ENCODE measurements at regions not wholly inside any gene's neighbourhood (a gene's known extent, or its start where the extent isn't known, plus 50 kb on each side); places are given as distances from the start of the nearest gene placed in this dataset.

DNA sequence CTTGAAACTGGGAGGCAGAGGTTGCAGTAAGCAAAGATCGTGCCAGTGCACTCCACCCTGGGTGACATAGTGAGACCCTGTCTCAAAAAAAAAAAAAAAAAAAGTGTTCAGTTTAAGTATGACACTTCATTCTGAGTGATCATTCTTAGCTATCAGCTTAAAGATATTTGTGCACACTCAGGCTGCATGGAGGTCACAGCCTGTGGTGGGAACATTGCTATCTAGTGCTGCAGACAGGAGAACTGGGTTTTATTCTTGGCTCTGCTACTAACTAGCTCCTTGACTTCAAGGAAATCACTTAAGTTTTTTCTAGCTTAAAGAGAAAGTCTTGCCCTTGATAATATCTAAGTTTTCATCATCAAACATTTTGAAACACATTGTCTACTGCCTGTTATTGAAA lies 391.3 kb upstream of the CDH7 start:
- H3K27ac ChIP-seq (ENCODE audit: low read length): no peak overlapping the region
- DNase-seq (no peak), ATAC-seq (peak in 1 of 2 donors; percentile 63)
- WGBS: 80% methylated on average over 1 of the region's 1 CpG
- H3K27me3 ChIP-seq (ENCODE audit: control insufficient read depth, insufficient read depth): no peaks in the 10 kb centered on the region
- H3K4me1 ChIP-seq (ENCODE audit: control insufficient read depth, insufficient read depth, low read length): no peaks in the 10 kb centered on the region
- no peak overlapping the region for H3K4me3 ChIP-seq (ENCODE audit: low read length)
- intact Hi-C loops (cut with DNase I): no loop called here
- no peaks in the 10 kb centered on the region for H3K9me3 ChIP-seq (ENCODE audit: control insufficient read depth, low read length)

DNA sequence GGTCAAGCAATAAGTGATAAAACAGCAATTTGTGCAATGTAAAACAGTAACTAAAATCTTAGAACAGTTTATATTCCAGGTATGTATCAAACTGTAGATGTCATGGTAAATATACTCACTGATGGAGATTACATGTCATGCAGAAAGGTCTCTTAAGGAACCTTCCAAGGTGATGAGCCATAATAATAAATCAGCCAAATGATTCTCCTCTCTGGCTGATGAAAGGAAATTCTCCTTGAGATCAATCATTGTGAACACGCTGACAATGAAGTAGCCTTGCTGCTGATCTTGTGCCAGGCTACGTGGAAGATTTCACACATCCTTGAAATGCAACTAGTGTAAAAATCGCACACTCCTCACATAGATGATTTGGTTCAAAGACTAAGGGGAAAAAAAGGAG lies 392.5 kb upstream of the CDH7 start:
- no peaks in the 10 kb centered on the region for H3K27me3 ChIP-seq (ENCODE audit: control insufficient read depth, insufficient read depth)
- intact Hi-C loops (cut with DNase I): no loop called here

DNA sequence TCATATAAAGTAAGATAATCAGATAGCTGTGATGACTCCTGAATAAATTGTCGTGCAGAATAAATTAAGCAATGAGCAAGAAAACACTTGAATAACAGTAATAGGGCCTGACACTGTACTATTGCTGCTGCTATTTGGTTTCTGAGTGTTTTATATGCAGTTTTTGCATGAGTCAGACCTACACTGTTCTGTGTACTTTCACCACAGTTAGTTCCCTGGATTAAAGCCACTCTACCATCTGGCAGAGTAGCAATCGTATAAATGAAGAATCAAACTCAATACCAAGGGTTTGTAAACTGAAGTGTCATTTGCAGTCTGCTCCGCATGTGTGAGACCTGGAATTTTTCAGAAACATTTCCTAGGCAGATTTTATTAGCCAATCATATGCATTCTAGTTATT lies 398.6 kb upstream of the CDH7 start:
- ATAC-seq: peak in 1 of 2 donors; percentile 43
- 69% methylated on average over 3 of the region's 3 CpGs for WGBS
- intact Hi-C loops (cut with DNase I): no loop called here

More for the DNA sequence above, 392.5 kb upstream of the CDH7 start:
- no peak for DNase-seq
- 71% methylated on average over 3 of the region's 3 CpGs for WGBS
- Histone ChIP-seq H3K4me1 (ENCODE audit: control insufficient read depth, insufficient read depth, low read length) (no peaks in the 10 kb centered on the region), H3K4me3 (ENCODE audit: low read length) (no peak overlapping the region), H3K27ac (ENCODE audit: low read length) (no peak overlapping the region), H3K9me3 (ENCODE audit: control insufficient read depth, low read length) (no peaks in the 10 kb centered on the region)
- ATAC-seq: no peak

DNA sequence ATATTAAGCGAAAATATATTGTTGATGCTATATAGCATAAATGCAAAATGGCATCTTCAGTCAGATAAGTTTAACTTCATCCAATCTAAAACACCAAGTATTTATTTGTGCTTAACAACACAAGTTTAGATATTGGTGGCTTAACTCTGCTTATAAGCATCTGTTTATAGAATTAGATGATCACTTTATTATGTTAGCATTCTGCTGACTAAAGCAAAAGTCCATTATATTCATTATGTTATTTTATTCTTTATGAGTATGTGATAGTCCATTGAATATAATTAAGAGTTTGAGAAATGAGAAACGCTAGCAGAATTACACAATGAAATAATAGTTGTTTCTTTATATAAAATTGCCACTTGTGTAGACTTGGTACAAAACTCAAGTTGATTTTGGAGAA lies 401.2 kb upstream of the CDH7 start:
- no peaks in the 10 kb centered on the region for H3K27me3 ChIP-seq (ENCODE audit: control insufficient read depth, insufficient read depth)
- 86% methylated on average over 2 of the region's 2 CpGs for WGBS
- no peaks in the 10 kb centered on the region for H3K4me1 ChIP-seq (ENCODE audit: control insufficient read depth, insufficient read depth, low read length)
- intact Hi-C loops (cut with DNase I): no loop called here
- H3K27ac ChIP-seq (ENCODE audit: low read length): no peak overlapping the region
- DNase-seq (no peak), ATAC-seq (no peak)
- no peaks in the 10 kb centered on the region for H3K9me3 ChIP-seq (ENCODE audit: control insufficient read depth, low read length)
- no peak overlapping the region for H3K4me3 ChIP-seq (ENCODE audit: low read length)

More for the DNA sequence above, 398.6 kb upstream of the CDH7 start:
- Histone ChIP-seq H3K4me1 (ENCODE audit: control insufficient read depth, insufficient read depth, low read length) (no peaks in the 10 kb centered on the region), H3K27ac (ENCODE audit: low read length) (no peak overlapping the region), H3K4me3 (ENCODE audit: low read length) (no peak overlapping the region), H3K27me3 (ENCODE audit: control insufficient read depth, insufficient read depth) (no peaks in the 10 kb centered on the region), H3K9me3 (ENCODE audit: control insufficient read depth, low read length) (no peaks in the 10 kb centered on the region)
- DNase-seq: no peak

DNA sequence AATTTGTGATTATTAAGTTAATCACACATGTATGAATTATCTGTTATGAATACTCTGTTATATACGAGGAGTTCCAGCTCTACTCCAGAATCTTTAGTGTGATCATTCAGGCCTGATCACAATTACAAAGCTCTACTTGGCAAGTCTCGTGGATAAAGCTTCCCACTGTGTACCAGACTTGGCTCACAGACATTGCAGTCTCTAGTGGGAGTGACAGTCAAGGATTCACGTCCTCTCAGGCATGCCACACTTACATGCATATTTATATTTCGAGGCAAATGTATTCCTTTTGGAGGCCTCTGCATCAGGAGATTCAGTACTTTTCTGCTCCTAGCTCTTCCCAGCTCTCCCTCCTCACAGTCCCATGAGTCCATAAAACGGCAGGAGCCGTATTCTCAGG lies 403.4 kb upstream of the CDH7 start:
- WGBS: 60% methylated on average over 6 of the region's 6 CpGs
- intact Hi-C loops (cut with DNase I): no loop called here
- ATAC-seq (no peak), DNase-seq (no peak)
- no peaks in the 10 kb centered on the region for H3K4me1 ChIP-seq (ENCODE audit: control insufficient read depth, insufficient read depth, low read length)
- H3K27ac ChIP-seq (ENCODE audit: low read length): no peak overlapping the region
- H3K9me3 ChIP-seq (ENCODE audit: control insufficient read depth, low read length): no peaks in the 10 kb centered on the region
- H3K27me3 ChIP-seq (ENCODE audit: control insufficient read depth, insufficient read depth): no peaks in the 10 kb centered on the region
- H3K4me3 ChIP-seq (ENCODE audit: low read length): no peak overlapping the region

DNA sequence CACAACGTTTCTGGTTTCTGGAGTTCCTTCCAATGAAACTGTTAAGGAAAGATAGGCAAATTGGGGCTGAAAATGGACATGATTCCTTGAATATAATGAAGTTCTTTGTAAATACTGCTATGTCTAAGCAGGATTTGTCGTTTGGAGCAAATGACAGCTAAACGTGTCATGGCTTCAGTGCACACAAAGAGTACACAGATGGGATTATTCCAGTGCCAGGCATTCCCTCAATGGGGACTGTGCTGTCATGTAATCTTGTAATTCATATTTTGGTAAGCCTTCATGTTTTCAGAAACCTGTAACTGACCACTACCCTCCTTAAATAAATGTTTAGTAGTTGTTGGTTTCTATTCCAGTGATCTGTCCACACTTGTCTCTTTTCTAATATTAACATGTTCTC lies 404.7 kb upstream of the CDH7 start:
- no peaks in the 10 kb centered on the region for H3K27me3 ChIP-seq (ENCODE audit: control insufficient read depth, insufficient read depth)
- no peaks in the 10 kb centered on the region for H3K4me1 ChIP-seq (ENCODE audit: control insufficient read depth, insufficient read depth, low read length)
- WGBS: 73% methylated on average over 3 of the region's 3 CpGs
- DNase-seq (no peak), ATAC-seq (no peak)
- H3K4me3 ChIP-seq (ENCODE audit: low read length): no peak overlapping the region
- H3K9me3 ChIP-seq (ENCODE audit: control insufficient read depth, low read length): no peaks in the 10 kb centered on the region
- intact Hi-C loops (cut with DNase I): no loop called here
- H3K27ac ChIP-seq (ENCODE audit: low read length): no peak overlapping the region

DNA sequence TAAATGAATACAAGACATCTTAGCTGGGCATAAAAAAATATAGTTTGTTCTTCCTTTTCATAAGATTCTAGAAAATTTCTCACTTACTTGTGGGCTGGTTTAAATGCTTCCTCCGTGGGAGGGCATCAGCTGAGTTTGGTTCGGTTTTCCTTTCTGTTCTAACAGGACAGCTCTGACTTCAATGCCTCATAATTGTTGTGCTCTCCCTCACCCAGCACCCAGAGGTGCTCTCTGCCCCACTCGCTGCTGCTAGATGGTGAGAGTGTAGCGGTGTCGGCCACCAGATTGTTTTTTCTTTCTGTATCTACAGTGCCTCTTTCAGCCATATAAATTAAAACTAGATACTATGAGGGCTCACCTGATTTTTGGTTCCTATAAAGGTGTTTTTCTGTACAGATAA lies 407.2 kb upstream of the CDH7 start:
- H3K27ac ChIP-seq (ENCODE audit: low read length): no peak overlapping the region
- DNase-seq: no peak
- ATAC-seq: no peak
- H3K27me3 ChIP-seq (ENCODE audit: control insufficient read depth, insufficient read depth): no peaks in the 10 kb centered on the region
- intact Hi-C loops (cut with DNase I): no loop called here
- no peaks in the 10 kb centered on the region for H3K4me1 ChIP-seq (ENCODE audit: control insufficient read depth, insufficient read depth, low read length)
- WGBS: 88% methylated on average over 5 of the region's 5 CpGs
- no peaks in the 10 kb centered on the region for H3K9me3 ChIP-seq (ENCODE audit: control insufficient read depth, low read length)
- H3K4me3 ChIP-seq (ENCODE audit: low read length): no peak overlapping the region

DNA sequence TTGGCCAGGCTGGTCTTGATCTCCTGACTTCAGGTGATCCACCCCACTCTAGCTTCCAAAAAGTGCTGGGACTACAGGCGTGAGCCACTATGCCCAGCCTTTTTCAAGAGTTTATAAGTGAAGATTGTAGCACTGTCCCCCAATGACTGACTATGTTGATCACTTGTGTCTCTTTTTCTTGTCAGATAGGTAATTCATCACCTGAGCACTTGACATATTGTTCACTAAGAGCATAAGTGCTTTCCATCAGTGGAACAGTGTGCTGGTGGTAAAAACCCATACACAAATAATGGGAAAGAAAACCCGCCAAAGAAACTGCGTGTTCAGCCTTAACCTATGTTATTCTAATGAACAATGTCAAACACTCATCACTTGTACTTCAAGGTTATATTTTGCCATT lies 414.4 kb upstream of the CDH7 start:
- Histone ChIP-seq H3K27ac (ENCODE audit: low read length) (no peak overlapping the region), H3K4me3 (ENCODE audit: low read length) (no peak overlapping the region), H3K4me1 (ENCODE audit: control insufficient read depth, insufficient read depth, low read length) (no peaks in the 10 kb centered on the region), H3K27me3 (ENCODE audit: control insufficient read depth, insufficient read depth) (no peaks in the 10 kb centered on the region), H3K9me3 (ENCODE audit: control insufficient read depth, low read length) (no peaks in the 10 kb centered on the region)
- ATAC-seq (no peak), DNase-seq (no peak)
- WGBS: 57% methylated on average over 3 of the region's 3 CpGs
- intact Hi-C loops (cut with DNase I): no loop called here

DNA sequence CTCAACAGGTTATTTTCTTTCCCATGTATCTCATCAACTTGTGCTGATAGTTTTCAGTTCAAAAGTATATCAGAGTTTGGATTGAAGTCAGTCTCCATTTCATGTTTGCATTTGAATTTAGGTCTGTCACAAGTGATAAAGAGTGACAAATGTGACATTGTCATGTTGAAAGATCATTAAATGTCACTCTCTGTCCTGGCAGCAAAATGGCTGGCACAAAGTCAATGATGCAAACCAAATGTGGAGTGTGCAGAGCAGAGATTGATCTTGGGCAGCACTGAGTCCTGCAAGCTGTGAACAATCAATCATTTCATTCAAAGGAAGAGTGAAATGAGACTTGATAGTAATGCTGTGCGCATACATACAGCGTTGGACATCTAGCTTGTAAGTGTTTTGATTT lies 421.8 kb upstream of the CDH7 start:
- H3K9me3 ChIP-seq (ENCODE audit: control insufficient read depth, low read length): no peaks in the 10 kb centered on the region
- 85% methylated on average over 2 of the region's 2 CpGs for WGBS
- H3K4me3 ChIP-seq (ENCODE audit: low read length): no peak overlapping the region

DNA sequence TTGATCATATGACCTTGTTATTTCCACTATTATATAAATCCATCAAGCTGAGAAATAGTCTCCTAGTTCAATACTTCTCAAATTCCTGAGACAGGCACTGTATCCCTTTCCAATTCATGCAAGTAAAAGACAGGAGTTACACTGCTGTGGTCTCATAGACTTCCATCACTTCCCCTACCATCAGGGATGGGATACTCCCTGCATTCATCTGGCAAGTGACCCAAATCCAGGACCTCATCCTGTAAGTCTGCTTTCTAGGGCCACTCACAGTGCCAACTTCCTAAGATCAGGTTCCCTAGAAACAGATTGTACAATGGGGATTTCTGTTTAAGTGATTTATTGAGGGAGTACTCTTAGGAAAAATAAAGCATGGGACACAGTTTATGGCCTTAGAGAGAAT lies 424.0 kb upstream of the CDH7 start:
- no peak overlapping the region for H3K27ac ChIP-seq (ENCODE audit: low read length)

More for the DNA sequence above, 421.8 kb upstream of the CDH7 start:
- no peaks in the 10 kb centered on the region for H3K4me1 ChIP-seq (ENCODE audit: control insufficient read depth, insufficient read depth, low read length)
- no peak overlapping the region for H3K27ac ChIP-seq (ENCODE audit: low read length)
- H3K27me3 ChIP-seq (ENCODE audit: control insufficient read depth, insufficient read depth): no peaks in the 10 kb centered on the region
- intact Hi-C loops (cut with DNase I): no loop called here
- no peak for ATAC-seq
- no peak for DNase-seq

DNA sequence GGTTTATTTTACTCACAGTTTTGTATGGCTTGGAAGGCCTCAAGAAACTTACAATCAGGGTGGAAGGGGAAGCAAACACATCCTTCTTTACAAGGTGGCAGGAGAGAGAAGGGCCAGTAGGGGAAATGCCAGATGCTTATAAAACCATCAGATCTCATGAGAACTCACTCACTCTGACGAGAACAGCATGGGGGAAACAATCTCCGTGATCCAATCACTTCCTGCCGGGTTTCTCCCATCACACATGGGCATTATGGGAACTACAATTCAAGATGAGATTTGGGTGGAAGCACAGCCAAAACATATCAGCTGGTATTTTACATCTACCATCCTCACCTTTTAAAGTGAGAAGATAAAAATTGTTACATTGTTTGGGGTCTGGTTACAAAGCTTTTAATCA lies 427.9 kb upstream of the CDH7 start:
- DNase-seq: no peak
- Histone ChIP-seq H3K9me3 (ENCODE audit: control insufficient read depth, low read length) (no peaks in the 10 kb centered on the region), H3K4me3 (ENCODE audit: low read length) (no peak overlapping the region), H3K27ac (ENCODE audit: low read length) (no peak overlapping the region), H3K4me1 (ENCODE audit: control insufficient read depth, insufficient read depth, low read length) (no peaks in the 10 kb centered on the region), H3K27me3 (ENCODE audit: control insufficient read depth, insufficient read depth) (no peaks in the 10 kb centered on the region)
- ATAC-seq: no peak
- intact Hi-C loops (cut with DNase I): no loop called here
- 59% methylated on average over 3 of the region's 3 CpGs for WGBS

More for the DNA sequence above, 424.0 kb upstream of the CDH7 start:
- Histone ChIP-seq H3K9me3 (ENCODE audit: control insufficient read depth, low read length) (no peaks in the 10 kb centered on the region), H3K4me1 (ENCODE audit: control insufficient read depth, insufficient read depth, low read length) (no peaks in the 10 kb centered on the region), H3K4me3 (ENCODE audit: low read length) (no peak overlapping the region), H3K27me3 (ENCODE audit: control insufficient read depth, insufficient read depth) (no peaks in the 10 kb centered on the region)
- DNase-seq (no peak), ATAC-seq (no peak)
- intact Hi-C loops (cut with DNase I): no loop called here

DNA sequence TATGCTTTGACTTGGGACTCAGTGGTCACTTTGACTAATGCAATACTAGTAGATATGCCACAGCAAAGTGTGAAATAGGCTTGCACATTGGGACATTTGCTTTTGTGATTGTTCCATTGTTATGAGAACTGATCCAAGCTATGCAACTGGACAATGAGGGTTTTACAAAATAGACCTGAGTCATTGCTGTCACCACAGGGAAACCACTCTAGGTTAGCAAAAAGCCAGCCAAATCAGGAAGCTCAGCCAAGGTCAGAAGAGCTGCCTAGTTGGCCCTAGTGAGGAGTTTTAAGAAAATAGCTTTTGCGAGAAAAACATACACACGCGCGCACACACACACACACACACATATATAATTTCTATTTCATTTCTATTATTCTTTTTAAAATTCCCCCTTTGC lies 452.4 kb upstream of the CDH7 start:
- Histone ChIP-seq H3K4me3 (ENCODE audit: low read length) (no peak overlapping the region), H3K4me1 (ENCODE audit: control insufficient read depth, insufficient read depth, low read length) (no peaks in the 10 kb centered on the region), H3K9me3 (ENCODE audit: control insufficient read depth, low read length) (no peaks in the 10 kb centered on the region), H3K27me3 (ENCODE audit: control insufficient read depth, insufficient read depth) (no peaks in the 10 kb centered on the region), H3K27ac (ENCODE audit: low read length) (no peak overlapping the region)
- intact Hi-C loops (cut with DNase I): no loop called here
- ATAC-seq: no peak
- WGBS: 71% methylated on average over 4 of the region's 4 CpGs
- no peak for DNase-seq

All from right cardiac atrium (tissue), 5 donors.